ENCODE measurements at regions not wholly inside any gene's neighbourhood (a gene's known extent, or its start where the extent isn't known, plus 50 kb on each side); places are given as distances from the start of the nearest gene placed in this dataset.

- no peak for TF ChIP-seq POLR2A (IDR thresholded peaks at IDR 0.05; ENCODE audit: low read length)
- no peak for TF ChIP-seq GATA1 (IDR thresholded peaks at IDR 0.05; ENCODE audit: low read depth, low read length)
These were observed 571.6 kb downstream of the LRRIQ3 start for GRCh38 chr1:73626326-73626725.

All from erythroblast (primary cell).